HG02610 (cell line): ENCODE measurements at regions not wholly inside any gene's neighbourhood (a gene's known extent, or its start where the extent isn't known, plus 50 kb on each side); places are given as distances from the start of the nearest gene placed in this dataset.

ENCODE experiments used
- ATAC-seq: cut with Tn5 transposase; IDR thresholded peaks from one replicate; pipeline ENCODE4 v1.9.1; 2021; ENCODE audit warnings: mild to moderate bottlenecking, moderate library complexity; ENCODE audit not compliant: unreplicated experiment

DNA sequence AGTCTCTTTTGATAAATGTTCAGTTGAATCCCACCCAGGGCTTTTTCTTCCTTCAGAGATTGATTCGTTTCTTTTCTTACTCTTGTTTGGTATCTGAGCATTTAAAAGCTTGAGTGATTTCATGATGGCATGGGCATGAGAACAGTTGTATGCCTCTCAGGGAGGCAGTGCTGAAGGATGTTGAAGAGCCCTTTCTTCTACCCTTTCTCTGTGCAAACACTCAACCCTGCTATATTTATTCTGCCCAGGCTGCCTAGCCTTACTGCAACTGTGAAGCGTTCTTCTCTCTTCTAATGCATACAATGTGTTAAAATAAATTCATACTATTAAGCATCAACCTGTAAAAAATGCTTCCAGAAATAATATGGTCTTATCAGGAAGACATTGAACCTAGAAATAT is 367.6 kb upstream of the LCORL start:
- no peak for ATAC-seq

GRCh38 chr4:18388039-18388438 is 366.5 kb upstream of the LCORL start:
- no peak for ATAC-seq

DNA sequence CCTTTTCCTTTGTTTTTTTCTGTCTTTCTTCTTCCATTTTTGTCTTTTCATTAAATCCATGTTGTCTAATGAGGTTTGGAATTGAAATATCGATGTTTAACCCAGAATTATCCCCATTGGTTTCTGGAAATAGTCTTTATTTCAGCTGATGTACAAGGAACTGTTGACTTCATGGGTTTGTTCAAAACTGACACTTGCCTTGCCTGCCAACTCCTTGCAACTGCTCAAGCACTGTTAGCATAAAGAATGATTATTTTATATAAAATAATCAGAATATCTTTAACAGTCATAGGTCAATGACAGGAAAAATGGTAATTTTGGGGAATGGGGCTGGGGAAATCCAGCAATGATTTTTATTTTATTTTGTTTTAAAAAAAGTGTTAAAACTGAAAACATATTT is 359.6 kb upstream of the LCORL start:
- no peak for ATAC-seq

GRCh38 chr4:18369561-18369960 is 348.0 kb upstream of the LCORL start:
- ATAC-seq = no peak

GRCh38 chr4:18366892-18367291 is 345.3 kb upstream of the LCORL start:
- ATAC-seq = peak; percentile 95

DNA sequence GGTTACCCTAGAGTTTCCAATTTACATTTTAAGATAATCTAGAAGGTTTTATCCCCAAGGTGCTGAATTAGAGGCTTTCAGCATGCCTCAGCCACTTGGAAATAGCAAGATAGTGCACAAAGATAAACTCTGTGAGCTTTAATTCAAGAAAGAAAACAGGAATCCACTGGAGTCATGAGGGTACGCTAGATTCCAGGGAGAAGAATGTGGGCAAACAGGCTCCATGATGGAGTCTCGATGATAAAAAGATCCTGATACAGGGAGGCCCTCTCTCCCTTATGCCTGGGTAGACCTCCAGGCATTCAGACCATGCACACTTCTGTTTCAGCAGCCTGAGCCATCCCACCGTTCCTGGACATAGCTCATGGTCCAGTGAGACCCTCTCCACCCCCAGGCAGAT is 344.6 kb upstream of the LCORL start:
- no peak for ATAC-seq

GRCh38 chr4:18343581-18343980 is 322.0 kb upstream of the LCORL start:
- no peak for ATAC-seq

- ATAC-seq = no peak
These were observed 321.3 kb upstream of the LCORL start for GRCh38 chr4:18342847-18343246.

DNA sequence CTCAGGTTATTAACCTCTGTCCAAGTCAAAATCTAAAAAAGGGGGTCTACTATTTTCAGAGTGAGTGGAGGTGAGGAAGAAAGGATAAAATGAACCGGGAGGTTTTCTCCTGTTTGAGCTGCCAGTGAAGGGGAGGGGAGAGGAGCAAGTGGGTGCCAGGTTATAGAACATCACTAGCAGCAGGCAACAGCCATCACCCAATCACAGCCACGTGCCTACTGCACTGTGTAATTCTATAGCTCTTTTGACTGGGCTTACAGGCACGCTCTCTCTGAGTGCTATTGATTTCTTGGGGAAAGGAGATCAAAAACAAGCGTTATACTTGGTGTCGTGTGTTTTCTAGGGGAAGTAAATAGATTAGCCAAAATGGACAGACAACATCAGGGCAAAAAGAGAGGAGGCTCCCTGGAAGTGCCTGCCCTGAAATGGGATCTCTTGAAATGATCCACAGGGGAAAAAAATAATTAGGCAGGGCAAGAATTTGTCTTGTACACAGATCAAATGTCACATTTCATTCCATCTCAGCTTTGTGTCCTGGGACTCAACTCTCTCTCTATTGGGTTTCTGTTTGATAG is 300.5 kb upstream of the LCORL start:
- no peak for ATAC-seq

DNA sequence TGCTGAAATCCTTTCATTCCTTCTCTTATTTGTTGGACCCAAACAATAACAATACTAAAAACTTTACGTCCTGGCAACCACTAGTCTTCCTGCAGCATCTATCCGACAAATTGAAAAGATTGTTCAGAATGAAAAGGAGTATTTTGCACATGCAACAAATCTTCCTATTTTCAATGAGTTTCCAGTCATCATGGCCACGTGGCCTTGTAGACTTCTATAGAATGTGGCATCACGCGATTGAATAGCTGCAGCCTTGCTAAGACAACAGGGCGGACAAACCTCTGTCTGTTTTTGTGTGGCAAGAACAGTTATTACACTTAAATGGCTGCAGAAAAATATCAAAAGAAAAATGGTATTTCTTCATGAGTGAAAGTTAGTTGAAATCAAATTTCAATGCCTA is 297.9 kb upstream of the LCORL start:
- ATAC-seq = no peak

DNA sequence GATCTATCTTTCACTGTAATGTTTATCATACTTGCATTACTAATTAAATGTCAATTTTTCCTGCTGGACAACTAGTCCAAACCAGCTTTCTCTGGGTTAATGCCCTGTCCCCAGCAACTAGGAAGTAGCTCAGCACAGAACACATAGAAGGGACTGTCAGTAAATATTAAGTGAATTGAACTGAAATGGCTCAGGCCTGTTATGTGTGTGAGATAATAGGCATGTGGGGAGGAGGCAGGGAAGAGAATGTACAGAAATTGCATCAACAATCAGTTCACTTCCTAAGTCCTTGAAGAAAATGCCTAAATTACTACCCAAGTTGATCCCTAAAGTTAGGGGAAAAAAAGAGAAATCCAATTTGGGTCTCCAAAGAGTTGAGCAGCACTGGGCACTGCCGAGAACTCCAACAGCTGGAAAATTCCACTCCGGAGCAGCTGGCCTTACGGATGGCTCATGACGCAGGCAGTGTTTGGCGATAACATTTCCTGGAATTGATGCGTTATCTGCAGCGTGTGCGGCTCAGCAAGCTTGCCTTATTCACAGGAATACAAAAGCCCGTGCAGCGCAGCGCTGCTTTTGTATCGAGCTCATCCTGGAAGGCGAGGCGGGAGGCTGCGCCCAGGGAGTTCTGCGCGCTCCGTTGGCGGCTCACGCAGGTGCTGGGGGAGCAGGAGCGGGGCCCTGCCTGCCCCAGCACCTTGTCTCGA is 297.3 kb upstream of the LCORL start:
- ATAC-seq = no peak

DNA sequence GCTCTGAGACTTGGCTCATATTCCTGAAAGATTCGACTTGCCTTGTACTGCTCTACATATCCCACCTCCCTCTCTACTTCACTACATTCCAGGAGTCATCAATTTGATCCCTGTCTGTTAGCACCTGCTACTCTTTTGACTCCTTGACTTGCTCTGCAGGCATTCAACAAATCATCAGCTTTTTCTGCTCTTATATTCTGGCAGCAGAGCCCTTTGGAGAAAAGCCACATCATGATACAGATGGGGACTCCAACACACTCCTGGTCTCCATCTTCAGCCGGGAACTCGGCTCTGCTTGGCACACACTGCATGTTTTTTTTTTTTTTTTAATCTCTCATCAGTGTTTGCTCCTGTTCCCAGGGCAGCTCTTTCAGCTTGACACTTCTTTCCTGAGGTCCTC is 293.2 kb upstream of the LCORL start:
- ATAC-seq = no peak

GRCh38 chr4:18297684-18298083 is 276.1 kb upstream of the LCORL start:
- peak; percentile 51 for ATAC-seq

DNA sequence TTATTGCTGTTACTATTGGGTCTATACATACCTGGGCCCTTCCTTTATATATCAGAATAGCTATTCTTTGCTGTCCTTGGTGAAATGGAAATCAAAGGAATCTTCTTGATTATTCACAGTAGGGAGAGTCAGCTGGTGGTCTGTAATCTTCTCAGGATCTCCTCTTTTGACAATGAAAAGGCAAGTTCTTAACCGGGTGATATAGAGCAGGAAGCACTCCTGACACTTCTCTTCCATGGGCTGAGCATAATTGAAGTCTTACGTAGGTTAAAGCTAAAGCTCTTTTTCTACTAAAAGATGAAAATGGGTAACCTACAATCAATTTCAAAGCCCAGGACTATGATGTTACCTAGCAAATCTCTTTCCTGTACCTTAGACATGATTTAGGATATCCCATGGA is 274.9 kb upstream of the LCORL start:
- no peak for ATAC-seq

GRCh38 chr4:18294846-18295245 is 273.3 kb upstream of the LCORL start:
- ATAC-seq = no peak

DNA sequence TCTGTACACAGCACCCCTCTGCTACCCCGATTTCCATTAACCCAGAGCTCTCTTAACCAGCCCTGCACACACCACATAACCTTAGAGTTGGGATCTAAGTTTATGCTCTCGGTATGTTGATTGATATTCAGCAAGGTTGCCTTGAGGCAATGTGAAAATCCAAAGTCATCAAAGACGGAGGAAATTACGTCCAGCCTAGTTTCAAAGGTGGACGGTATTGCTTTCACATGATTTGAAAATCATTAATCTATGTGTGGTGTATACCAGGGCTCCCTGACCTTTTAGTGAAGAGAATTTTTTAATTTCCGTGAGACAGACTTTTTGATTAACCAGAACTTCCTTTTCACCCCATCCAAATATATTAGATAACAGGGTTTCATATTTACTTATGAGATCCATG is 272.5 kb upstream of the LCORL start:
- ATAC-seq = no peak

- no peak for ATAC-seq
These were observed 270.9 kb upstream of the LCORL start for GRCh38 chr4:18292411-18292810.

DNA sequence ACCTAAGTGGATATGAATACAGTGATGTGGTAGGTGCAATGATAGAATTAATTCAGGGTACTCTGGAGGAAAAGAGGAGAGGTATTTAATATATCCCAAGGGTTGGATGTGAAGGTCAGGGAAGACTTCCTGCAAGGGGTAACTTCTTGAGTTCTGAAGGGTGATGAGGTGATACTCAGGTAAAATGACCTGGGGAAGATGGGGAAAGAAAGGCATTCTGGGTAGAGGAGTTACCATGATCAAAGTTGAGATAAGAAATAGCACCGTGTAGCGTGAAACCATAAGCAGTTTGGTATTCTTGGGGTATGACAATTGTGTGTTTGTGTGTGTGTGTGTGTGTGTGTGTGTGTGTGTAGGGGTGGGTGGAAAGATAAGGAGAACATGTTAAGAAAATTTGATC is 270.4 kb upstream of the LCORL start:
- no peak for ATAC-seq

DNA sequence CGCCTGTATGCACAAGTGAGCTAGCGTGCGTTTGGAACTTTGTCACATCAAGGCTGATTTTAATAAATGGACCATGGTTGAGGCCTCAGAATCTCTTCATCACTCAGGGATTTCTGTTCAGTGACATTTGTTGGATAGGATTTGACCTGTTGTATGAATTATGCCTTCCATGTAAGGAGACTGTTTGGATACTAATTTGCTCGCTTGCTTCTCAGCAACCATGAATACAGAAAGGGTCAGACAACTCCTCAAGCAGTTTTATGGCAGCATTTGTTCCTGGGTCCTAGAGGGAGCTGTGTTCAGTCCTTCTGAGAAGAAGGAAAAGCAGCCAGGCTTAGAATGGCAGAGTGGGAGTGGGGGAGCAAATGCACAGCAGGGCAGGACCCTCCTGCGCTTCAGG is 269.7 kb upstream of the LCORL start:
- no peak for ATAC-seq

DNA sequence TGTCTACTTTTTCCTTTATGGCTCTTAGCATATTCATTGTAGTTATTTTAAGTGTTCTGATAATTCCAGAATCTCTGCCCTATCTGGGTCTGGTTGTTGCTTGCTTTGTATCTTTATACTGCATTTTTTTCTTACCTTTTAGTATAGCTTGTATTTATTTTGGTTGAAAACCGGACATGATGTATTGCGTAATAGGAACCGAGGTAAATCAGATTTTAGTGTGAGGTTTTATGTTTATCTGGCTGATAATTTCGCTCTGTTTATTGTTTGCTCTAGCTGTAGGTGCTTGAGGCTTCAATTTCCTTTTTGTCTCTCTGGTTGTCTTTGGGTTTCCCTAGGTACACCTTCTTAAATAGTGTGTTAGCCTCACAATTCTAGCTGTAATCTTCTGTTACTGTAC is 263.8 kb upstream of the LCORL start:
- no peak for ATAC-seq

DNA sequence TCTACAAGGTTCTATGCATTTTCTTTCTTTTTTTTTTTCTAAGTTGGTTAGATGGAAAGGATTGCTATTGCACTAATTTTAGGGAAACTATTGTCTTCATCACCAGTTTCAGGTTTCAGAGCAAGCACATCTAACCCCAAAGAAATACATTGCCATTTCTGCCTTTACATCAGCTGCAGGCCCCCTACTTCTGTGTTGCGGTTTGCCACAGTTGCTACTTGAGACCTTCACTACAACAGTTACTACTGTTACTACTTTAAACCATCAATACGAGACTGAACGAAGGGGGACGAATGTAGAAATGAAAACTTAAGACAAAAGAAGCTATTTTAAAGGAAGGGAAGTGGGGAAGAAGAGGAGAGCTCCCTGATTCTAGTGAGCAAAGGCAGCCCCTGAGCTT is 256.7 kb upstream of the LCORL start:
- ATAC-seq = no peak

- ATAC-seq = no peak
These were observed 241.3 kb upstream of the LCORL start for GRCh38 chr4:18262832-18263231.

- ATAC-seq = no peak
These were observed 230.5 kb upstream of the LCORL start for GRCh38 chr4:18252052-18252451.
